Amygdala (tissue), 56 donors: ENCODE measurements at regions not wholly inside any gene's neighbourhood (a gene's known extent, or its start where the extent isn't known, plus 50 kb on each side); places are given as distances from the start of the nearest gene placed in this dataset.
"Not testable (repeated sequence)": the region's sequence is repeated elsewhere in the genome, so short reads cannot be mapped to it uniquely, and the experiment has no call there.

Experiments used
- DNase-seq, 56 donors: peaks; one replicate each; lab custom pipeline; 2025; lab: John Stamatoyannopoulos, UW

- DNase-seq: no peak
Measured at GRCh38 chr10:9211228-9211627, 1156.7 kb downstream of the GATA3 start.

GRCh38 chr10:9214618-9215017 is 1160.1 kb downstream of the GATA3 start:
- DNase-seq: no peak

DNA sequence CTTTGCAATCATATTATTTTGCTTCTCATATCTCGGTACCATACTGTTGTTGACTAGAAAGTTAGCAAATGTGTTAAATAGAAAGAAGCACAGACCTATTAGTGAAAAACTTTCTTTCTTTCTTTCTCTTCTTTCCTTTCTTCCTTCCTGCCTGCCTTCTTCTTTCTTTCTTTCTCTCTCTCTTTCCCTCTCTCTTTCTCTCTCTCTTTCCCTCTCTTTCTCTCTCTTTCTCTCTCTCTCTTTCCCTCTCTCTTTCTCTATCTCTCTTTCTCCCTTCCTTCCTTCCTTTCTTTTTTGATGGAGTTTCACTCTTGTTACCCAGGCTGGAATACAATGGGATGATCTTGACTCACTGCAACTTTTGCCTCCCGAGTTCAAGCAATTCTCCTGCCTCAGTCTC is 1160.6 kb downstream of the GATA3 start:
- DNase-seq: no peak

- no peak for DNase-seq
Measured at GRCh38 chr10:9219860-9220259, 1165.4 kb downstream of the GATA3 start.

GRCh38 chr10:9222917-9223316 is 1168.4 kb downstream of the GATA3 start:
- DNase-seq: no peak

GRCh38 chr10:9227679-9228365 is 1173.3 kb downstream of the GATA3 start:
- DNase-seq: no peak

DNA sequence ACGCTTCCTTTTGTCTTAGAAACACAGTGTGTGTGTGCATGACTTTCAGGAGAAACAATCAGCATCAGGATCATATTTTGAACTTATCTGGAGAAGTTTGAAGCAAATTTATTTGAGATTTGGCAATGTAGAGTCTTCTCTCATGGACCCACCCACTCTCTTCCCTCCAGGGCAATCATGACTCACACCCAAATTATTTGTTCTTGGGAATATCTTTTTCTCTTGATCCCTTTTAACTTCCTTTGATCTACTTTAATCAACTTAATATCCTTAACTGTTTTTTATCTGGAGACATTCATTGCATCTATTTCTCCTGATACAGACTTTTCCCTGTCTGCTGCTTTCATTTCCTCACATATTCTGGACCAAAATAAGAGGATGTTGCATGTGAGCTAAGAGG is 1174.3 kb downstream of the GATA3 start:
- DNase-seq: no peak

GRCh38 chr10:9229702-9230244 is 1175.3 kb downstream of the GATA3 start:
- DNase-seq: no peak

- DNase-seq: no peak
Measured at GRCh38 chr10:9230625-9231024, 1176.1 kb downstream of the GATA3 start.

- no peak for DNase-seq
Measured at GRCh38 chr10:9234191-9234590, 1179.7 kb downstream of the GATA3 start.

DNA sequence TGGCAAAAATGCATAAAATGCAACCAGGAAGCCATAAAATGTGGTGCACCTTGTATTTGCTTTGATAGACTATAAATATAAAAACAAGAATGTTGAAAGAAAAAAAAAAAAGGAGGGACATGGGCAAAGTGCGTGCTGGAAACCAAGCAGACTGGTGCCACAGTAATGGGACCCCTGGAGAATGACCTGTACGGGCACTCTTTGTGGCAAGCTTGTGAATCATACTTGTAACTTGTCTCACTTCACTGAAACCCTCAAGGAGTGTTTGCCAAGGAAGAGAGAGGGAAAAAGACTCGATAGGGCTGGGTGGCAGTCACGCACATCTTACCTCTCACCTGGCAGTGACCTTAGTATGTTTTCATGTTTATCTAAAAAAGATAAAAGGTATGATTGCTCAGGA is 1183.6 kb downstream of the GATA3 start:
- DNase-seq: no peak

GRCh38 chr10:9239298-9239697 is 1184.8 kb downstream of the GATA3 start:
- no peak for DNase-seq

GRCh38 chr10:9243941-9244411 is 1189.5 kb downstream of the GATA3 start:
- DNase-seq: peak in 18 of 56 donors; percentile 0 to 35 (median 14)

DNA sequence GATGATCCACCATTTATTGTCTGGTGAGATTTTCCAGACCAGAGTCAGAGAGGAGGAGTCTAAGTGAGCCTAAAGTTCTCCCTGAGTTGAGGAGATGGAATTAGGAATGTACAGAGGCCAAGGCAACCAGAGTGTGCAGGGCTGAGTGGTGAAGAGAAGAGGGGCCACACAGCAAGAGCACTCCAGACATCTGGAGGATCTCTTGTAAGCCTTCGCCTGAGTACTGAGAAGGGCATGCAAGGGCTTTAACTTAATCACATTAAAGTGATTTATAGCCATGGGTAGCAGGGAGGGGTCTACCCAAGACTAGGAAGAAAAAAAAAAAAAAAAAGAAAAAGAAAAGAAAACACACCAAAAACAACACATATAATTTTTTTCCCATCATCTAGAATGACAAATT is 1190.4 kb downstream of the GATA3 start:
- no peak for DNase-seq

GRCh38 chr10:9253121-9253520 is 1198.6 kb downstream of the GATA3 start:
- no peak for DNase-seq

GRCh38 chr10:9254353-9254752 is 1199.9 kb downstream of the GATA3 start:
- no peak for DNase-seq

GRCh38 chr10:9260690-9261089 is 1206.2 kb downstream of the GATA3 start:
- no peak for DNase-seq

GRCh38 chr10:9262770-9263169 is 1208.3 kb downstream of the GATA3 start:
- no peak for DNase-seq

DNA sequence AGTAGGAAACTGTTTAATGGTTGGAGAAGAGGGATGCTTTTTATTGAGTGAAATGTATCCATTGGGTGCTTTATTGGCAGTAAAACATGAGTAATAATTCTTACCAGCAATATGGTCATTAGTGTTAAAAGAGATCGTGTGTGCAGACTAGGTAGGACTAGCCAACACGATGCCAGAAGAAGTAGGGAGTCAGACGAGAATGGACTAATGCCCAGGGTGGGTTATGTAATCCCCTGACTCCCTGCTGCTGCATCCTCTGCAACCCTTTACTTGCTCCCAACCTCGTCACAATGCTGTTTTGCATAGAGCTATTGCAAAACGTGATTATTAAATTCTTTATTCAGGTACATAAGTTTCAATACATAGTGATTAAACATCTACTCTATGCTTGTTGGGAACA is 1213.7 kb downstream of the GATA3 start:
- DNase-seq: no peak

- not testable (repeated sequence) for DNase-seq
Measured at GRCh38 chr10:9273126-9273833, 1218.8 kb downstream of the GATA3 start.

- DNase-seq: no peak
Measured at GRCh38 chr10:9274206-9274755, 1219.8 kb downstream of the GATA3 start.

DNA sequence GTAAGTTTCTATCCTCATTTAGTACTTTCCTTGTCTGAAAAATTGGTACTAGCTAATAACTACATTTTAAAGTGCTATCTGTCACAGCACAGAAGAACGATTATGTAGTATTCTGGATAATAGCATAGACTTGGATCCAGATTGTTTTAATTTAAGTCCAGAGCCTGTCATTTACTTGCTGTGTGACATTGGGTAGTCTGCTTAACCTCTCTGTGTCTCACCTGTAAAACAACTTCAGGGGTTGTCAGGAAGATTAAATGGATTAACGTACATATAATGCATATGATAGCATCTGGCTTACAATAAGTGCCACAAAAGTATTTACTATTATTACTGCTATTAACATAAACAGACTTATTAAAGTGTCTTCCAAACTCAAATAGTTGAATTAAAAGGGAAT is 1221.4 kb downstream of the GATA3 start:
- no peak for DNase-seq
